ENCODE measurements at regions not wholly inside any gene's neighbourhood (a gene's known extent, or its start where the extent isn't known, plus 50 kb on each side); places are given as distances from the start of the nearest gene placed in this dataset.

- TF ChIP-seq CTCF (IDR thresholded peaks at IDR 0.05) (no peak), POLR2A (IDR thresholded peaks at IDR 0.05) (no peak), EP300 (IDR thresholded peaks at IDR 0.05) (no peak)
Measured at GRCh38 chr20:57966620-57967019, 256.8 kb upstream of the PMEPA1 start.

Data from tibial nerve (tissue), 4 donors.